HEK293T (cell line): ENCODE measurements at regions not wholly inside any gene's neighbourhood (a gene's known extent, or its start where the extent isn't known, plus 50 kb on each side); places are given as distances from the start of the nearest gene placed in this dataset.
"Not testable (repeated sequence)": the region's sequence is repeated elsewhere in the genome, so short reads cannot be mapped to it uniquely, and the experiment has no call there.

Experiments
- BHLHE40 ChIP-seq: fragments of 450-650 bp; IDR thresholded peaks from 2 replicates; pipeline ENCODE4 v1.6.1; 2016; ENCODE audit warnings: mild to moderate bottlenecking, moderate library complexity, borderline replicate concordance
- ELF4 ChIP-seq: fragments of 450-650 bp; IDR thresholded peaks from 2 replicates; pipeline ENCODE4 v1.6.1; 2017; ENCODE audit warnings: antibody characterized with exemption
- FOXM1 ChIP-seq: fragments of 450-650 bp; IDR thresholded peaks from 2 replicates; pipeline ENCODE4 v1.6.1; 2017; ENCODE audit warnings: mild to moderate bottlenecking, borderline replicate concordance
- SUZ12 ChIP-seq: fragments of 450-650 bp; IDR thresholded peaks from 2 replicates; pipeline ENCODE4 v1.6.1; 2016; ENCODE audit warnings: mild to moderate bottlenecking
- TARDBP ChIP-seq: fragments of 450-650 bp; IDR thresholded peaks from 2 replicates; pipeline ENCODE4 v1.6.1; 2016

DNA sequence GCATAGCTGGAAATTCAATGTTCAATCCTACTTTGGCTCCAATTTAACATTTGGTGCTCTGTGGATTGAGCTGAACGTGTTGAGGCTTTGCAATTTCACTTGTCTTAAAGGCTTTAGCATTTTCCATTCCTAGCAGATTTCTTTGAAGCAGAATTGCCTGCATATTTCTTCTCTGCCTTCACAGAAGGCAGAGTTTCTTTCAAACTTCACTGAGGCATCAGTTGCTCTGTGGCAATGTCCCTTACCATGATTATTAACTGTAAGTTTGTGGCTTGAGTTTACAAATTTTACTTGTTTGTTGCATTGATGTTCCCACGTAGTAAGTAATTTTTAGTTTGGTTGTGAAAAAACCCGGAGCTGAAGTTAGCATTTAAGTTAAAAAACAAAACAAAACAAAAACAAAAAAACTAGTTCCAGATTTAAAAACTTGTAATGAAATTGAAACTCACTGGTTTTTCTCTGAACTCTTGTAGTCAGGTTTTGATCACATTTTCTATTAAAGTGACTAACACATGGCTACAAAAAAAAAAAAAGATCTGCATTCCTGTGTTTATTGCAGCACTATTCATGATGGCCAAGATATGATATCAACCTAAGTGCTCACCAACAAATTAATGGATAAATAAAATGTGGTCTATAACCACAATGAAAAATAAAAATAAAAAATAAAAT lies 55.2 kb upstream of the UXS1 start:
- not testable (repeated sequence) for TF ChIP-seq TARDBP, FOXM1, ELF4, SUZ12, BHLHE40
